Activated CD4-positive, alpha-beta memory T cell treated with anti-CD3 and anti-CD28 coated beads, Interleukin-2, amount 10 ng/mL, durations not matched to agents 7 days and 5 days (primary cell): ENCODE measurements at regions not wholly inside any gene's neighbourhood (a gene's known extent, or its start where the extent isn't known, plus 50 kb on each side); places are given as distances from the start of the nearest gene placed in this dataset.
"Not testable (repeated sequence)": the region's sequence is repeated elsewhere in the genome, so short reads cannot be mapped to it uniquely, and the experiment has no call there.

Source experiments
- CTCF ChIA-PET: fragments of 350-600 bp; sonication (Branson Sonifier 250); formaldehyde crosslinking; loops from one replicate; lab custom pipeline; 2021; ENCODE audit warnings: antibody characterized with exemption, inconsistent platforms; lab: Charles Lee
- POLR2A ChIA-PET: fragments of 350-600 bp; sonication (Branson Sonifier 250); formaldehyde crosslinking; loops from one replicate; lab custom pipeline; 2021; ENCODE audit warnings: antibody characterized with exemption; lab: Charles Lee
- DNase-seq: peaks from one replicate; pipeline ENCODE4 v3.0.0-alpha.2; 2020
- H3K27ac Mint-ChIP-seq: one replicate; pipeline ENCODE4 v1.8.0; 2021; ENCODE audit warnings: mild to moderate bottlenecking, mixed read lengths
- H3K27me3 Mint-ChIP-seq: one replicate; pipeline ENCODE4 v1.8.0; 2021; ENCODE audit warnings: mixed read lengths
- H3K36me3 Mint-ChIP-seq: one replicate; pipeline ENCODE4 v1.8.0; 2021; ENCODE audit warnings: low read depth, mixed read lengths
- H3K4me1 Mint-ChIP-seq: one replicate; pipeline ENCODE4 v1.8.0; 2021; ENCODE audit warnings: mixed read lengths
- H3K4me3 Mint-ChIP-seq: one replicate; pipeline ENCODE4 v1.8.0; 2021; ENCODE audit warnings: mild to moderate bottlenecking, mixed read lengths
- H3K9me3 Mint-ChIP-seq: one replicate; pipeline ENCODE4 v1.8.0; 2021; ENCODE audit warnings: mixed read lengths

- no peak overlapping the region for H3K27ac Mint-ChIP-seq
- H3K4me3 Mint-ChIP-seq = no peak overlapping the region
- CTCF ChIA-PET = no interaction called here
- POLR2A ChIA-PET = no interaction called here
- H3K36me3 Mint-ChIP-seq = peaks cover 2% of the 10 kb centered on the region
- no peaks in the 10 kb centered on the region for H3K9me3 Mint-ChIP-seq
- H3K4me1 Mint-ChIP-seq = peaks cover 19% of the 10 kb centered on the region
- no peak for DNase-seq
- no peaks in the 10 kb centered on the region for H3K27me3 Mint-ChIP-seq
Observed at GRCh38 chr7:106565428-106565827, 95.5 kb downstream of the CCDC71L start.

- Mint-ChIP-seq H3K4me3 (no peak overlapping the region), H3K4me1 (peaks cover 19% of the 10 kb centered on the region), H3K9me3 (no peaks in the 10 kb centered on the region), H3K27ac (no peak overlapping the region), H3K36me3 (no peaks in the 10 kb centered on the region), H3K27me3 (no peaks in the 10 kb centered on the region)
- DNase-seq = no peak
- POLR2A ChIA-PET = no interaction called here
- CTCF ChIA-PET = no interaction called here
Observed at GRCh38 chr7:106563466-106564150, 97.3 kb downstream of the CCDC71L start.

- ChIA-PET POLR2A (no interaction called here), CTCF (no interaction called here)
- H3K27me3 Mint-ChIP-seq = peaks cover 1% of the 10 kb centered on the region
- H3K4me3 Mint-ChIP-seq = no peak overlapping the region
- no peaks in the 10 kb centered on the region for H3K9me3 Mint-ChIP-seq
- H3K27ac Mint-ChIP-seq = no peak overlapping the region
- H3K4me1 Mint-ChIP-seq = peaks cover 16% of the 10 kb centered on the region
- no peak for DNase-seq
- H3K36me3 Mint-ChIP-seq = no peaks in the 10 kb centered on the region
Observed at GRCh38 chr7:106562711-106563366, 98.1 kb downstream of the CCDC71L start.

DNA sequence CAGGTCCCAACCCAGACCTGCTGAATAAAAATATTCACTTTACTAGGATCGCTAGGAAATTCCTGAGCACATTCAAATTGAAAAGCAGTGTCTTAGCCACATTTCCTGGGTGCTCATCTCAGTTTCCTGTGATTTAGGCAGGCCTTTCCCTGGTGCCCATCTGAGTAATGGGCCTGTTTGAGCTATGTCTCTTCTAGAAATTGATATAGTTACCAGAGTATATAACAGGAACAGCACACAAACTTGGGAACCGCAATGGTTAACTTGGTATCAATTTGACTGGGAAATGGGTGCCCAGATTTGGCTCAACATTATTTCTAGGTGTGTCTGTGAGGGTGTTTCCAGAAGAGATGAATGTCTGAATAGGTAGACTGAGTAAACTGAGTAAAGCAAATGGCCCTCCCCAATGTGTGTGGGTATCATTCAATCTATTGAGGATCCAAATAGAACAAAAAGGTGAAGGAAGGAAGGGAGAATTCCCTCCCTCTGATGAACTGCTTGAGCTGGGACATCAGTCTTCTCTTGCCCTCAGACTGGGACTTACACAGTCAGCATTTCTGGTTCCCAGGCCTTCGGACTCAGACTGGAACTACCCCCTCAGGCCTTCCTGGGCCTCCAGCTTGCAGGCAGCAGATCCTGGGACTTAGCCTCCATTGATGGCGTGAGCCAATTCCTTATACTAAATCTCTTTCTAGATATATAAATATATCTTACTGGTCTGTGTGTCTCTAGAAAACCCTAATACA is 99.1 kb downstream of the CCDC71L start:
- ChIA-PET CTCF (no interaction called here), POLR2A (no interaction called here)
- Mint-ChIP-seq H3K4me3 (no peak overlapping the region), H3K9me3 (no peaks in the 10 kb centered on the region), H3K27me3 (peaks cover 7% of the 10 kb centered on the region), H3K36me3 (no peaks in the 10 kb centered on the region), H3K27ac (no peak overlapping the region), H3K4me1 (peaks cover 16% of the 10 kb centered on the region)
- no peak for DNase-seq

GRCh38 chr7:106561151-106561550 is 99.8 kb downstream of the CCDC71L start:
- Mint-ChIP-seq H3K27me3 (peaks cover 11% of the 10 kb centered on the region), H3K4me1 (peaks cover 16% of the 10 kb centered on the region), H3K4me3 (no peak overlapping the region), H3K36me3 (no peaks in the 10 kb centered on the region), H3K9me3 (peaks cover 5% of the 10 kb centered on the region), H3K27ac (no peak overlapping the region)
- ChIA-PET CTCF (no interaction called here), POLR2A (no interaction called here)
- DNase-seq = no peak

DNA sequence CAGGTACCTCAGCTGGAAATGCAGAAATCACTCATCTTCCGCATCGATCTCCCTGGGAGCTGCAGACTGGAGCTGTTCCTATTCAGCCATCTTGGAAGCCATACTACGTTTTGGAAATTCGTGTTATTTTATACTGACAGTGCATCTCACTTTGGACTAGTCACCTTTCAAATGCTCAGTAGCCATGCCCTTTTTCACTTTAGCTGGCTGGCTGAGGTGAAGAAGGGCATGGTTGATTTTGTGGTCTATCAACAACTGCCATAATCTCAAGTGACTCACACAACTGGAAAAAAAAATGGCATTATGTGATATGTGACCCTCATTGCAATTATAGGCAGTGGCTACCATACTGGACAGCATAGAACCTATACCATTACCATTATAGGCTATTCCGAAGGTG is 100.5 kb downstream of the CCDC71L start:
- CTCF ChIA-PET = no interaction called here

GRCh38 chr7:106556244-106556643 is 104.7 kb downstream of the CCDC71L start:
- H3K4me1 Mint-ChIP-seq, POLR2A ChIA-PET, H3K27ac Mint-ChIP-seq, H3K4me3 Mint-ChIP-seq, DNase-seq, H3K36me3 Mint-ChIP-seq: not testable (repeated sequence)
- Mint-ChIP-seq H3K9me3 (peaks cover 12% of the 10 kb centered on the region), H3K27me3 (peaks cover 12% of the 10 kb centered on the region)
- CTCF ChIA-PET = interaction anchor here (1.1 kb wide), 1 partner anchor 14 kb away, joined by 3 read pairs; no protein-coding TSS in a partner anchor

More for the DNA sequence above, 100.5 kb downstream of the CCDC71L start:
- no peak for DNase-seq
- Mint-ChIP-seq H3K27ac (no peak overlapping the region), H3K27me3 (peaks cover 11% of the 10 kb centered on the region), H3K36me3 (no peaks in the 10 kb centered on the region), H3K9me3 (peaks cover 6% of the 10 kb centered on the region), H3K4me1 (peaks cover 16% of the 10 kb centered on the region), H3K4me3 (no peak overlapping the region)
- POLR2A ChIA-PET = no interaction called here

DNA sequence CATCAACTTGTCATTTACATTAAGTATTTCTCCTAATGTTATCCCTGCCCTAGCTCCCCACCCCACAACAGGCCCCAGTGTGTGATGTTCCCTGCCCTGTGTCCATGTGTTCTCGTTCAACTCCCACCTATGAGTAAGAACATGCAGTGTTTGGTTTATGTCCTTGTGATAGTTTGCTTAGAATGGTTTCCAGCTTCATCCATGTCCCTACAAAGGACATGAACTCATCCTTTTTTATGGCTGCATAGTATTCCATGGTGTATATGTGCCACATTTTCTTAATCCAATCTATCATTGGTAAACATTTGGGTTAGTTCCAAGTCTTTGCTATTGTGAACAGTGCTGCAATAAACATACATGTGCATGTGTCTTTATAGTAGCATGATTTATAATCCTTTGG is 106.3 kb downstream of the CCDC71L start:
- POLR2A ChIA-PET, CTCF ChIA-PET, H3K4me3 Mint-ChIP-seq, DNase-seq, H3K27ac Mint-ChIP-seq, H3K4me1 Mint-ChIP-seq, H3K36me3 Mint-ChIP-seq: not testable (repeated sequence)
- peaks cover 17% of the 10 kb centered on the region for H3K27me3 Mint-ChIP-seq
- peaks cover 12% of the 10 kb centered on the region for H3K9me3 Mint-ChIP-seq

DNA sequence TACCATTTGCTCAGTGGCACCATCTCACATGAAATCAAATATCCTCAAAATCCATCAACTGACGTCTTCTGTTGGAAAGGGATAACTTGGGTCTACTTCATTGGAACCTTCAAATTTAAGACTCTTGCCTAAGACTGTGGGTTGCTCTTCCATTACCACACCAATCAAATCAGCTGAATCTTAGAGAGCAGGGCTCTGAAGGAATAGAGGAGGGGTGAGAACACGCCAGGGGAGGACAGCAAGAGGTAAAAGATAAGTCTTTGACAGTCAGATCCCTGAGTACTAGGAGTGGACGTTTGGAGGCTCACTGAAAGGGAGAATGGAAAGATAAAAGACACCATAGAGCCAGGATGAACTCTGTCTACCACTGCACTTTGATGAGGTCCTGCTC is 107.5 kb downstream of the CCDC71L start:
- H3K4me3 Mint-ChIP-seq = no peak overlapping the region
- H3K9me3 Mint-ChIP-seq = peaks cover 12% of the 10 kb centered on the region
- peaks cover 17% of the 10 kb centered on the region for H3K27me3 Mint-ChIP-seq
- H3K36me3 Mint-ChIP-seq = no peaks in the 10 kb centered on the region
- POLR2A ChIA-PET = no interaction called here
- CTCF ChIA-PET = no interaction called here
- no peak for DNase-seq
- no peak overlapping the region for H3K27ac Mint-ChIP-seq
- H3K4me1 Mint-ChIP-seq = no peaks in the 10 kb centered on the region

DNA sequence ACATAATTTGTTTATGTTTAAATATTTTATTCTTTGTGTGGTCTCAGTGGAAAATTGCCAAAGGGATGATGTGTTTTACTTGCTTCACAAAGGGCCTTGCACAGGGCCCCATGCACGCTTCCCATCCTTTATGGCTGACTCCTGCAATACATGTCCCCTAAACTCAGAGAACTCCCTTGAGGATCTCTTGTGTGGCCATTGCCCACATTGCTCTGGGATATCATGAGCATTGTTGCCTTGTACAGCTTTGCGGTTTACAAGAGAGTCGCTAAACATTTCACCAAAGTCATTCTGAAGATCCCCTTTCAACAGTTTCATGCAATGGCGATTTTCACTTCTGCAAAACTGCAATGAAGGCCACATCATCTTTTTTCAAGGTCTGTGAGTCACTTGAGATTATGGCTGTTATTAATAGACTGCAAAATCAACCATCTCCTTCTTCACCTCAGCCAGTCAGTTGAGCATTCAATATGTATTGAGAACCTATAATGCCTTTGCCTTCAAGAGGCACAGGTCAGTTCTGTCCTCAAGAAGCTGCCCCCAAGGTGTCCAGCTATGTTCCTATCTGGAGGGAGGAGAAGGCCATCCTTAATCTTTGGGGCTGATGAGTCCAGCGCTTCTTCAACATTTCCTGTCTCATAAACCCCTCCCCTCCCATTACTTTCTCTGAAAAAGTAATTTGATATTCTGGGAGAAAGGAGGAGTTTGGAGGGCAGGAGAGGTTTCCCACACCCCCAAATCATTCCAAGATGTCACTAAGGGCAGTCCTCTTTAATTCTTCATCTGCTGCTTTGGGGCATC is 108.1 kb downstream of the CCDC71L start:
- Mint-ChIP-seq H3K4me3 (no peak overlapping the region), H3K4me1 (no peaks in the 10 kb centered on the region), H3K27ac (no peak overlapping the region), H3K9me3 (peaks cover 12% of the 10 kb centered on the region), H3K27me3 (peaks cover 16% of the 10 kb centered on the region), H3K36me3 (no peaks in the 10 kb centered on the region)
- POLR2A ChIA-PET = no interaction called here
- no peak for DNase-seq
- CTCF ChIA-PET = no interaction called here

DNA sequence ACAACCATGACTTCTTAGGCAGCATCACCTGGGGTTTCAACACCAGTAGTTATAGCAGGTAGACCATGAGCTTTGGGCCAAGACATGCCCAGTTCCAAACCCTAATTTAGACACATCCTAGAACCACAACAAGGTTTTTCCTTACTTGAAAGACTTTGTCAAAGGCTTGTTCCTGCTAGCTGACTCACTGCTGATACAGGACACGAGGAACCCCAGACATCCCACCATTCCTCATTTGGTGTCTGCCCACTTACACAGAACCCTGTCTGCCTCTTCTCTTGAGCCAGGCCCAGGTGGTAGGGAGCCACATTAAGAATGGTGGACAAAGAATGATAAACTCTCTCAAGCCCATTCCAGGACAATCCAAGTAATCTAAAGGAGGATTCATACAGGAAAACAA is 109.0 kb downstream of the CCDC71L start:
- CTCF ChIA-PET = interaction anchor here (1.0 kb wide), 1 partner anchor 9 kb away, joined by 4 read pairs; no protein-coding TSS in a partner anchor
- H3K27ac Mint-ChIP-seq = no peak overlapping the region
- H3K27me3 Mint-ChIP-seq = peaks cover 10% of the 10 kb centered on the region
- H3K36me3 Mint-ChIP-seq = no peaks in the 10 kb centered on the region
- H3K4me3 Mint-ChIP-seq = no peak overlapping the region
- no peaks in the 10 kb centered on the region for H3K4me1 Mint-ChIP-seq
- POLR2A ChIA-PET = no interaction called here
- peaks cover 12% of the 10 kb centered on the region for H3K9me3 Mint-ChIP-seq
- DNase-seq = no peak

- CTCF ChIA-PET = no interaction called here
- POLR2A ChIA-PET = no interaction called here
- Mint-ChIP-seq H3K27ac (no peak overlapping the region), H3K36me3 (no peaks in the 10 kb centered on the region), H3K4me1 (peaks cover 10% of the 10 kb centered on the region), H3K27me3 (peaks cover 7% of the 10 kb centered on the region), H3K4me3 (no peak overlapping the region), H3K9me3 (no peaks in the 10 kb centered on the region)
- DNase-seq = no peak
Observed at GRCh38 chr7:106548491-106548890, 112.5 kb downstream of the CCDC71L start.

GRCh38 chr7:106545275-106545674 is 115.7 kb downstream of the CCDC71L start:
- no peak overlapping the region for H3K4me3 Mint-ChIP-seq
- no peaks in the 10 kb centered on the region for H3K9me3 Mint-ChIP-seq
- H3K27ac Mint-ChIP-seq = no peak overlapping the region
- CTCF ChIA-PET = interaction anchor here (4.5 kb wide), 1 partner anchor 191 kb away, joined by 31 read pairs; no protein-coding TSS in a partner anchor
- POLR2A ChIA-PET = no interaction called here
- no peak for DNase-seq
- peaks cover 15% of the 10 kb centered on the region for H3K4me1 Mint-ChIP-seq
- H3K36me3 Mint-ChIP-seq = no peaks in the 10 kb centered on the region
- peaks cover 2% of the 10 kb centered on the region for H3K27me3 Mint-ChIP-seq
